ENCODE measurements at regions not wholly inside any gene's neighbourhood (a gene's known extent, or its start where the extent isn't known, plus 50 kb on each side); places are given as distances from the start of the nearest gene placed in this dataset.

- no peak for TF ChIP-seq CTCF (IDR thresholded peaks at IDR 0.05)
- H3K27ac ChIP-seq, result no peak overlapping the region
- intact Hi-C loops (cut with DNase I; ENCODE audit: low total_unique reads), result no loop called here
- no peak for DNase-seq
- no peaks in the 10 kb centered on the region for H3K27me3 ChIP-seq
- H3K36me3 ChIP-seq, result no peaks in the 10 kb centered on the region
- H3K4me1 ChIP-seq, result no peaks in the 10 kb centered on the region
- no peak overlapping the region for H3K4me3 ChIP-seq
- peaks cover 0 to 9% (median 4%) of the 10 kb centered on the region in 3 donors for H3K9me3 ChIP-seq
Observed at GRCh38 chr5:165928971-165929370, 2362.5 kb upstream of the WWC1 start.

DNA sequence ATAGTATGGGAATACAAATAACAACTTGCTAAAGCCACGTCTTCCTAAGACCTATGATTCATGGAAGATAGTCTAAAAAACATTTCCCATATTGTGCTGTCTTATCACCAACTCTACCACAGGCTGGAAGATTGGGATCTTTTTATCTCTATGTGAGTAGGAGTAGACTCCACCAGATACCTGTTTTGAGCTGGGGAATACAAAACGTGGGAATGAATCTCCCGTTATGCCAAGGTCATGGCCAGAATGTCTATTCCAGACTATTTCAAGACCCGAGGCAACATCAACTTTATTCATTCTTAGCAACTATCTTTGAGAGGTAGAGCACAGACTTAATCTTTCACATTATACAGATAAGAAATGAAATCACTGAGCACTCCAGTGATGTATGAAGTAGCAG is 2350.9 kb upstream of the WWC1 start:
- no peak for TF ChIP-seq CTCF (IDR thresholded peaks at IDR 0.05)
- no peak for DNase-seq
- H3K27me3 ChIP-seq, result no peaks in the 10 kb centered on the region
- no peaks in the 10 kb centered on the region for H3K36me3 ChIP-seq
- no peaks in the 10 kb centered on the region for H3K4me1 ChIP-seq
- intact Hi-C loops (cut with DNase I; ENCODE audit: low total_unique reads), result no loop called here
- no peak overlapping the region for H3K4me3 ChIP-seq
- H3K27ac ChIP-seq, result no peak overlapping the region
- no peaks in the 10 kb centered on the region for H3K9me3 ChIP-seq

GRCh38 chr5:165956854-165957253 is 2334.6 kb upstream of the WWC1 start:
- no peak for TF ChIP-seq CTCF (IDR thresholded peaks at IDR 0.05)
- Histone ChIP-seq H3K36me3 (no peaks in the 10 kb centered on the region), H3K27me3 (no peaks in the 10 kb centered on the region), H3K27ac (no peak overlapping the region), H3K4me1 (no peaks in the 10 kb centered on the region), H3K4me3 (no peak overlapping the region), H3K9me3 (no peaks in the 10 kb centered on the region)
- no peak for DNase-seq
- intact Hi-C loops (cut with DNase I; ENCODE audit: low total_unique reads), result no loop called here

DNA sequence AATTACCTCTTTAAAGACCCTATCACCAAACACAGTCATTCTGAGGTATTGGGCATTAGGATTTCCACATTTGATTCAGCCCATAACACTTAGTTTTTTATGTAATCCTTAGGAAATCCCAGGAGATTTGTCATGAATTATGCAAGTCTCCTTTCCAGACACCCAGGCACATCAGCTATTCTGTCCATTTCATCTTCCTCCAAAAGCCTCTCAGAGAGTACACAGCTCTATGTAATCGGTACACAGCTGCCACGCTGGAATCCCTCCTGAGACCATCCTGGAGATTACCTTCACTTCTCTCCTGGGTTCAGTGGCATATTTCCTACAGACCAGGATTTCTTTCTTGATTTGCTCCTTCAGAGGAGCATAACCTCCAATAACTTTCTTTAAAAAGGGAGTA is 2309.8 kb upstream of the WWC1 start:
- DNase-seq, result no peak

GRCh38 chr5:165996201-165996875 is 2295.1 kb upstream of the WWC1 start:
- Histone ChIP-seq H3K27me3 (no peaks in the 10 kb centered on the region), H3K36me3 (no peaks in the 10 kb centered on the region), H3K9me3 (no peaks in the 10 kb centered on the region), H3K27ac (no peak overlapping the region), H3K4me1 (peaks cover 0 to 4% (median 0%) of the 10 kb centered on the region in 4 donors), H3K4me3 (no peak overlapping the region)
- intact Hi-C loops (cut with DNase I; ENCODE audit: low total_unique reads), result no loop called here
- DNase-seq, result no peak
- TF ChIP-seq CTCF (IDR thresholded peaks at IDR 0.05), result no peak

More for the DNA sequence above, 2309.8 kb upstream of the WWC1 start:
- Histone ChIP-seq H3K9me3 (no peaks in the 10 kb centered on the region), H3K27ac (no peak overlapping the region), H3K27me3 (no peaks in the 10 kb centered on the region), H3K4me3 (no peak overlapping the region), H3K36me3 (no peaks in the 10 kb centered on the region), H3K4me1 (no peaks in the 10 kb centered on the region)
- TF ChIP-seq CTCF (IDR thresholded peaks at IDR 0.05), result no peak
- intact Hi-C loops (cut with DNase I; ENCODE audit: low total_unique reads), result no loop called here

Data from tibial artery (tissue), 4 donors.